GM21447 (cell line): ENCODE measurements at regions not wholly inside any gene's neighbourhood (a gene's known extent, or its start where the extent isn't known, plus 50 kb on each side); places are given as distances from the start of the nearest gene placed in this dataset.
"Not testable (repeated sequence)": the region's sequence is repeated elsewhere in the genome, so short reads cannot be mapped to it uniquely, and the experiment has no call there.

ENCODE experiments used
- ATAC-seq: cut with Tn5 transposase; IDR thresholded peaks from one replicate; pipeline ENCODE4 v1.9.1; 2021; ENCODE audit not compliant: unreplicated experiment

DNA sequence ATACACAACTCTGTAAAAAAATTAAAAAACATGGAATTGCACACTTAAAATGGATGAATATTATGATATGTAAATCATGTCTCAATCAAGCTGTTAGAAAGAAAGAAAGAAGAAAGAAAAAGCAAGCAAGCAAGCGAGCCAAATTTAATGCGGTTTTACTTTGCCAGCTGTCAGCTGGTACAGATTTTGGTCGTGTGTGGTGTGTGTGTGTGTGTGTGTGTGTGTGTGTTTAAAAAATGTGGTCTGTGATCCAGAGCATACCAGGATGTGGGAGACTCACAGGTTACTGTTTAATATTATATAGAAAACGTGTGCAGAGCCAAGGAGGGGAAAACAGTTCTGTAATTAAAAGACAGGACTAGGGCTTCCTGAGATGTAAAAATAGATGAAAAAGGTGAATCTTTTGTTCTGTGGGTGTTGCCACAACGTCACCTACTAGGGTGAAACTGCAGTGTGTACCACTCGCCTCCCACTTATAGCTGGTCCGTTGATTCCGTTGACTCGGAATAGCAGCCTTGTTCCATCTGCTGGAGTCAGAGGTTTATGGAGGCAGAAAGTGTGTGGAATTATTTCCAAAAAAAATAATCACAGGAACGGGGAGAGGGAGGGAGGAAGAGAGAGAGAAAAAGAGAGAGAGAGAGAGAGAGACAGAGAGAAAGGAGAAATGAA is 197.7 kb downstream of the BCAS1 start:
- ATAC-seq = peak; percentile 56

DNA sequence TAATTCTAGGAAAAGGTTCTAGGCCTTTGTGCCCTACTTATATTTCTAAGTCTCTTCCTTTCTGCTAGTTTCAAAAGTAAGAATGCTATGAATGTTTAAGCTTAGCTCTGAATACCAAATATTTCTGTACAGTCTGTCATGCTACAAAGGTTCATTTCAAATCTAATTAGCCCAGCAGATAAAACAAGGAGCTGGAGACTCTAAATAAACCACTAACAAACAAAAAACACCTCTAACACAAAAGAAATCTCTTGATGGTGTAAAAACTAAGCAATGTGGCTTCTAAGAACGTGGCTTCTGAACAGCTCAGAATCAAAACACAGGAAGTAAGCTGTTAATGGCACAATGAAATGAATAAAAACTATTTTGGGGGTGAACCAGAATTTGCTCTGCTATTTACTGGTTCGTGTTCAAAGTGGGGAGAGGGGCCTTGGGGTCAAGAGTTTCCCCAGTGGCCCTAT is 198.3 kb downstream of the BCAS1 start:
- ATAC-seq = no peak

DNA sequence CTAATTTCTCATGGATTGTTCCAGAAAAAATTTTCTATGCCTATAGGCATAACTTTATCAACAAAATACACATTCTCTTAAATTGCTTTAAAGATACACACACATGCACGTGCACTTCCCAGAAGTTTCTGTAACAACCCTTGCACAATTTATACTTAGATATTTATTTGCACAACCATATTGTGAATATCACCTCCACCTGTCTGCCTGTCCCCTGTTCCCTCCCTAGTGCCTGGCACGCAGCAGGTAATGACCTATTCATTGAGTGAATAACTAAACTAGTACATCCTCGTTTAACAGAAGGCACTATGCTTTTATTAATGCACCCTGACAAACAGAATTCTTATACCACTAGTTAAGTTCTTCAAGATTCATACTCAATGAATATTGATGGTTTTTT is 198.9 kb downstream of the BCAS1 start:
- ATAC-seq = no peak

DNA sequence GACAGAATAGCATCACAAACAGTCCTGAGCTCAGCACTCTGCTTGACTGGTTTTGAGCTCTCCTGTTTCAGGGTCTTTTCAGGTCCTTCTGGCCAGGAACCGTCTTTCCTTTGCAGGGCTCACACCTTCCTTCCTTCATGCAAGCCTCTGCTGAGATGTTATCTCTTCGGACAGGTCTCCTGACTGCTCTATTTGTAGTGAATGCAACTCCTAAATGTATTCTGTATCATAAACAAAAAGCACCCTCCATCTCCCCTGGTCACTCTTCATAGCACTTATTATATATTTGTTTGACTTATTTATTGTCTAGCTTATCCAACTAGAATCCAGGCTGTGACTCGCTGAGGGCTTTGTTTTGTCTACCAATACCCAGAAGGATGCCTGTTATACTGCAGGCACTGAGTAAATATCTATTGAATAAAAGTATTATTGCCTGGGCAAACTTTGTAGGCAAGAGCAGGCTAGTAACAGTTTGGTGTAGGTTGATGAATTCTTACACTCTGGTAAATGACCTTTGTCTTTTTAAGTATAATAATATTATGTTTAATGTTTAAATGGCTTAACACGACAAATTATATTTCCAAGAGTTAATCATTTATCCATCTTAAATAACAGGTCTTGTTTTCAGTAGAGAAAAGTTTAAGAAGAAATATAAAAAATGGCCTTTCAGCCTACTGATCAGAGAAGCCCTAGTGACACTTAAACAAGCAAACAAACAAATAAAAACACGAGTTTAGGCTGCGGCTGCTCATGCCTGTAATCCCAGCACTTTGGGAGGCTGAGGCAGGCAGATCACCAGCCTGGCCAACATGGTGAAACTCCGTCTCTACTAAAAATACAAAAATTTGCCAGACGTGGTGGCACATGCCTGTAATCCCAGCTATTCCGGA is 199.7 kb downstream of the BCAS1 start:
- ATAC-seq = no peak

DNA sequence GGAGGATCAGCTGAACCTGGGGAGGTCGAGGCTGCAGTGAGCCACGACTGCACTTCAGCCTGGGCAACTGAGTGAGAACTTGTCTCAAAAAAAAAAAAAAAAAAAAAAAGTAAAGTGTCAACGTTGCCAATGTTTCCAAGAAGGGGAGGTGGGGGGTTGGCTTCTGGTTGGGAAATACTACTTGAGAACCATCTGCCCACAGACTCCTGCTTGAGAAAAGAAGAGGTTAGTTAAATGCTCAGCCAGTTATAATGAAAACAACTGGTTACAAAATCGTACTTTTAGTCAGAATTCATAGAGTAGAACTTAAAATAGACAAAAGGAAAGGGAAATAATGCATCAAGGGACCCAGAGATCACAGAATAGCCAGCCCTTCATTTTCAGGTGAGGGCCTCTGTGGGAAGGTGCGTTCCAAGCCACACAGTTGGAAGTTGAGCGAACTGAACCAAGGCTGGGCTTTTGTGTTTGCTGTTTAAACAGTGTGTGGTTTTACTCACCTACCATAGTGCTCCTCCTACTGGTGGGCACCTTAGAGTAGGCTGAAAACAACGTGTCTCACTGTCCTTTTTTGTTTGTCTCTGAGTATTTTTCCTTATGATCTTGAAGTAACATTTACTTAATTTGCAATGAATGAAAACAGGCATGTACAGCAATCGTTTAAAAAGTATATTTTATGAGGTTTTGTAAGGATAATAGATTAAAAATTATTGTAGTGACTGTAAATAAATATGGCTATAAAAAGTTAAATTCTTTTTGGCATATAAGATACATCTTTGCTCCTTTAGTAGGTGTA is 200.7 kb downstream of the BCAS1 start:
- peak; percentile 54 for ATAC-seq

DNA sequence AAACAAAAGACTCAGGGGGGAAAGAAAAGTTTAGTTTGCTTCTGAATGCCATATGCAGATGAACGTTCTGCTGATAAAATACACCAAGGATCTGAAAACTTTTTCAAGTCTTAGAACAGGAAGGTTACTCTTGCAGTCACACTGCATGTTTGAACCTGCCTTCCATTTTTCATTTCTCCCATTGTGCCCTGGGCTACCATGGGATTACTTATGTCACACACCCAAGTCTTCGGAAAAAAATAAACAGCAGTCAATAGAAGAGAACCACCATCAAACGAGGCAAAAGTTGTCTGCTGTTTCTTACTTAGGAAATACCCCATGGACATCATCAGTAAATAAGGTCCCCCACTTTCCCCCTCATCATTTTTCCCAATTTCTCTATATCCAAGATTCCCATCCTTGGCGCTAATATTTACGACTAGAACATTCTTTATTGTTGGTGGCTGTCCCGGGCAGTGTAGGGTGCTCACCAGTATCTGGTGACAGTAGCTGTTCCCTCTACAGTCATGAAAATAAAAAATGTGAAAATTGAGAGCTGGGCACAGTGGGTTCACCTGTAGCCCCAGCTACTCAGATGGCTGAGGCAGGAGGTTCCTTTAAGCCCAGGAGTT is 202.5 kb downstream of the BCAS1 start:
- no peak for ATAC-seq

DNA sequence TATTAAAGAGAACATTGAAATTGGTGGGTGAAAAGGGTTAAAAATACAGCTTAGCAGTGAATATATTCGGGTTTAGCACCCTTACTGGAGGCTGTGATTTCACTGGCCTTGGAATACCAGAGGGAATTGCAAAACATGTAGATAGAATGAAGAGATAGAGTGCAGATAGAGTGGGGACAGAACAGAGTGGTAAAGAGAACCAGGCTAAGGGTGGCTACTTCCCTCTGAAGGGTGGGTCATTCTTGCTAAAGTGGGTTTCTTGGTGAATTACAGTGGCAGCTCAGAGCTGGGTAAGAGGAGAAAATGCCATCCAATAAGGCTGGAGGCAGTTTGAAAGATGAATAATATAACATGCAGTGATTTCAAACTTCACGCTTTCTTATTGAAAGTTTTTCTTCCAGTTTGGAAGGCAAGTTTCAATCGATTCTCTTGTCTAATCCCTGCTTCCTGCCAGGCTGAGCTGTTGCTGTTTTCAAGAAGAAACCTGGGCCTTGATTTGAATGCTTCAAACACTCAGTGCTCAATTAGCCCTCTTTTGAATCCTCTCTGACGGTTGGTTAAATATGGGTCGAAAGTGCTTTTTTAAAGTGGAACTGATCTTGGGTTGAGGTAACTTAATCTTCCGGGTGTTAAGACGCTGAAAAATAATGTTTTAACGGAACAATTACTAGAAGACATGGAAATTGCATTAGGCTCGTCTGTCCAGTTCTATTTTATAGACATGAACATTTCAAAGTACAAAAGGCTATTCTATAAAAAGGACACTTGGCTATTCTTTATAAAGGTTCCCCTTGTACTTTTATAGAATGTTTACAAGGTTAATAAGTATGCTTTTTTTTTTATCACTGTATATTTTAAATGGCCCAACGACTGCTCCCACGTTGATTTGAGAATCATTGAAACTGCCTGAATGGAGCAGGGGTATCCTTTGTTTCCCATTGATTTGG is 203.3 kb downstream of the BCAS1 start:
- peak; percentile 59 for ATAC-seq

DNA sequence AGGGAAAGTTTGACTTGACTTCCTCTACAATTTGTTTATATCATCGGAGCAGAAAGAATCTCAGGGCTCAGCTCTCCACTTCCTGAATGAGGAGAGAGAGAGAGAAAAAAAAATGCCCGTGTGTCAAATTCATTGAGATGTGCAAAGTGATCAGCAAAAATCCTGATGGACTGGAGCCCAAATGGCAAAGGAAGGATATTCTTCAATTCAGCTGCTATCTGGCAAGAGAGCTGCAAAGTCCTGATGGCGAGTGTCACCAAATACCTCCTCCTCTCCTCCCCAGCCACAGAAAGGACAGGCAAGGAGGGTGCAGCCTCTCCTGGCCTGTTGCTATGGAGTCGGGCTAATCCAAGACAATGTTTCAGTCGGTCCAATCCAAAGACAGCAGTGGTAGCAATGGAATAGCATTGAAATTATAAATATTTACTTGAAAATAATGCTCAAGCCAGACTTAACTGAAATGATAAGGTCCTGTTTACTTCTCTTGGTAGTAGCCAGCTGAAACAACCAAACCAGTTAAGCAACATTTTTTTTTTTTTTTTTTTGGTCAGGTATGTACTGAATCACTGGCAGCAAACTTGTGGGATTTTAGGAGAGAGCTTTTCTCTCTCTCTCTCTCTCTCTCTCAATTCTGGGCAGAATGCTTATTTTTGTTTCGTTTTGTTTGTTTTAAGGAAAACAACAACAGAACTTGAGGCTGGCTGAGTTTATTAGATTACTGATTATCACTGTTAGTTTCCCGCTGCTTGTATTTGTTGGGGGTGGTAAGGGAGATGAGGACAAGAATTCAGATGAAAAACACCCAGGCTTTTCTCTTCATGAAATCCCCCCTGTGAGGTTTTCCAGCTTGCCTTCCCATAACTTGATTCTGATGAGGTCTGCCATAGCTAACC is 204.2 kb downstream of the BCAS1 start:
- no peak for ATAC-seq

DNA sequence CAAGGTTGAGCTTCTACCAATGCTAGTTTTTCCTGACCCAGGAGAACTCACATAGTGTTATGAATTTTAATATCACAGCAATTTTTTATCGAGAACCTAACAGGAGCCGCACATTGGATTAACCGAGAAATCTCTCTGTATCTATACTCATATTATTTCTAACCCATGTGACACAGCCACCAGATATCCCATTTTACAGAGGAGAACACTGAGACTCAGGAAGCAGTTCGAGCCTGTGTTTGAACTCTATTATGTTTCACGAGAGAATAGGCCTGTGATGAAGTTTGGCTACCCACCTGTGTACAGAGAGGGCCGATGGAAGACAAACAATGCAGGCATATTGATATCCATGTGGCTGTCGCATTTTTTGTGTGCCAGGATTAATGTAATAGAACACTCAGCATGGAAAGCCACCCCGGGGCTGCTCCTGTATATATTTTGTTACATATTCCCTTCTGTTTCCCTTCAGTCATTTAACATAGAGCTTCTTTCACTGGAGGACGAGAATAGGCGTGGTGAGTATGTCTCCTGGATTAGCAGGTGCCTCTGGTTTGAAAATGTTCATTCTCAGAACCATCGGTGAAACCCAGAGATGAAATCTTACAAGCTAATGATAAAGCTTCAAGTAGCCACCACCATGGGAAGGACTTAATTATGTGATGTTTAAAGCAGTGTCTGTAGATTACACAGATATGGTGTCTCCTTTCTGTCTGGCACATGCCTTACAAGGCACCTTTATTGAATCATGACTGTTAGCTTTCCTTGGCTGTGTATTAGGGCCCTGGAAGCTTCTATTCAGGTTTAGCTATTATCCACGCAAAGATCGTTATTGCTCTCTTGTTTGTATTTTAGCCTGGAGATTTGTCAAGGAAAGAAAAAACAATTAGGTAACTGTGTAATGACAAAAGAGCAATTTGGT is 205.4 kb downstream of the BCAS1 start:
- not testable (repeated sequence) for ATAC-seq

DNA sequence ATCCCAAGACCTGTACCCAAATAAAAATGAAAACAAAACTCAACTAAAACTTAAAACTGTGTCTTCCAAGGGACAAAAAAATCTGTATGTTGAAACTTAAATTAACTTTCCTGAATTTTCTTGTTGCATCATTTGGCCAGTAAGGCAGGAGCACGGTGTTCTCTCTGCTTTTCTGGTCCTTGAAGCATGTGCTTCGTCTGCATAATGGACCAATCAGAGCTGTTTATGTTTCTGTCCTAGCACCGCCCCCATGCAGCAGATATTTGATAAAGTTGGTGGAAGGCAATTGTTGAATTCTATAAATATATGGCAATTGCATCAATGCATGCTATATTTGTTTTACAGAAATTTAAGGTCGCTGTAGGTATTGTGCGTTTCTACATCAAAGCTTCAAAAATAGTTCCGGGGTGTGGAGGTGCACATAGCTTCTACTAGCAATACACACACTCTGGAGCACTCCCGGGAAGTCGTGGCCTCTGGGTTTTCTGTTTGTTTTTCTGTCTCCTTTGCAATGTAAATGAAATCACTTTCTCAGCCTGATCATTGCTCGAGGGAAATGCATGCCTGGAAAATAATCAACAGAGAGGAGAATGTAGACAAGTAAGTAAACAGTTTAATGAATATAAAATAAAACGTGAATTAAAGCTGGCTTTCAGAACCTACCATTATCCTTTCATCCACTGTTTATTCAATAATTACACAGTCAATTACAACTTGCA is 206.3 kb downstream of the BCAS1 start:
- not testable (repeated sequence) for ATAC-seq

DNA sequence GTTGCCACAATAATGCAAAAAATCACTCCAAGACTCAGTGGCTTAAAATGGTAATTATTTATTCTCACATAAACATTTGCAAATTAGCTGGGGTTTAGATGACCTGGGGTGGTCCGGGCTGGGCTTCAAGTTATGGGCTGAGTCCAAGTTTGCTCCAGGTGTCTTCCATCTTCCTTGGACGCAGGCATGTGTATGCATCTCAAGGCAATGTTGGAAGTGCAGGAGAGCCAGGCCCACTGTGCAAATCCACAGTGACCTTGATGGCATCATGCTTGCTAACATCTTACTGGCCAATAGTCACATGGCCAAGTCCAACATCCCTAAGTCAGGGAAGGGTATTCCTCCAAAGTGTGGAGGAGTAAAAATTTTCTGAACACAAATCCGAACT is 206.9 kb downstream of the BCAS1 start:
- not testable (repeated sequence) for ATAC-seq

DNA sequence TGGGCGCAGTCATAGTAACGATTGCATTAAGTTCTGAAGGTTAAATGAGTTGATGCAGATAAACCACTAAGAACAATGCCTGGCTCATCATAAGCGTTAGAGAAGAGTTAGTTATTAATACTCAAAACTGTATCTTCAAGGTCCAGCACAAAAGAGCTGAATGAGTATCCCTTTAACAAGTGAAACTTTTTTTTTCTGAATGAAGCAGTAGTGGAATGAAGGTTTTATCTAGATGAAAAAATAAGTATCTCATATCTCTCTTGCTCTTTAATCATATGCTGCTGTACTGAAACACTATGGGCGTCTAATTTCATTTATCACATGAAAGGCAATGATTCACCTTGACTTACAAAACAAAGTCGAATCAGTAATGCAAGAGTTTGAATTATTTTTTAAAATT is 207.4 kb downstream of the BCAS1 start:
- ATAC-seq = not testable (repeated sequence)

DNA sequence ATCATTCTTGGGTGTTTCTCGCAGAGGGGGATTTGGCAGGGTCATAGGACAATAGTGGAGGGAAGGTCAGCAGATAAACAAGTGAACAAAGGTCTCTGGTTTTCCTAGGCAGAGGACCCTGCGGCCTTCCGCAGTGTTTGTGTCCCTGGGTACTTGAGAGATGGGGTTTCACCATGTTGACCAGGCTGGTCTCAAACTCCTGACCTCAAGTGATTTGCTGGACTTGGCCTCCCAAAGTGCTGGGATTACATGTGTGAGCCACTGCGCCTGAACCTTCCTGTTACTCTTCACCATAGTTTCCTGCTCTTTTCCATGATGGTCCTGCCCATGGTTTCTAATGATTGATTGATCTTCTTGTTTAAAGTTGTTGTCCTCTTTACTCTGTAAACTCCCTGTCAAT is 207.9 kb downstream of the BCAS1 start:
- not testable (repeated sequence) for ATAC-seq

DNA sequence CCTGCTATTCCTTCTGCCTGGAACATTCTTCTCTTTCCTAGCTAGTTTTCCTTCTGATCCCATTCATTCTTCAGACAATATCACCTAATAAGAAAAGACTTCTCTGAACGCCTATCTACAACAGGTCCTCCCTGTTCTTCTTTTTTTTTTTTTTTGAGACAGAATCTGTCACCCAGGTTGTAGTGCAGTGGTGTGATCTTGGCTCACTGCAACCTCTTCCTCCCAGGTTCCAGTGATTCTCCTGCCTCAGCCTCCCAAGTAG is 208.3 kb downstream of the BCAS1 start:
- ATAC-seq = not testable (repeated sequence)

DNA sequence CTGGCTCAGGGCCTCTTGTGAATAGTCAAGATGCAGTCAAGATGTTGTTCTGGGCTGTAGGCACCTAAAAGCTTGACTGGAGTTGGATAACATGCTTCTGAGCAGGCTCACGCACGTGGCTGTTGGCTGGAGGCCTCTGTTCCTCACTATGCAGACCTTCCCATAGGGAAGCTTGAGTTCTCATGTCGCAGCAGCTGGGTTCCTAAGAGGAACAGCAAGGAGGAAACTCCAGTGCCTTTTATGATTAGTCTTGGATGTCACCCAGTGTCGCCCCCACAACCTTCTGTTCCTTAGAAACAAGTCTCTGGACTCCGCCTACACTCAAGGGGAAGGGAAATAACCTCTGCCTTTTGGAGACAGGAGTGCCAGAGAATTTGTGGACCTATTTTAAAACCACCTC is 210.7 kb downstream of the BCAS1 start:
- ATAC-seq = no peak

DNA sequence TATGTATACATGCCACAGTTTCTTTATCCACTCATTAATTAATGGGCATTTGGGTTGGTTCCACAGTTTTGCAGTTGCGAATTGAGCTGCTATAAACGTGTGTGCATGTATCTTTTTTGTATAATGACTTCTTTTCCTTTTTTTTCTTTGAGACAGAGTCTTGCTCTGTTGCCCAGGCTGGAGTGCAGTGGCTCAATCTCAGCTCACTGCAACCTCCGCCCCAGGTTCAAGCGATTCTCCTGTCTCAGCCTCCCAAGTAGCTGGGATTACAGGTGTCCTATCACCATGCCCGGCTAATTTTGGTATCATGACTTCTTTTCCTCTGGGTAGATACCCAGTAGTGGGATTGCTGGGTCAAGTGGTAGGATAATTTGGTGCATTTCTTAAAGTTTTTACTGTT is 211.4 kb downstream of the BCAS1 start:
- not testable (repeated sequence) for ATAC-seq

DNA sequence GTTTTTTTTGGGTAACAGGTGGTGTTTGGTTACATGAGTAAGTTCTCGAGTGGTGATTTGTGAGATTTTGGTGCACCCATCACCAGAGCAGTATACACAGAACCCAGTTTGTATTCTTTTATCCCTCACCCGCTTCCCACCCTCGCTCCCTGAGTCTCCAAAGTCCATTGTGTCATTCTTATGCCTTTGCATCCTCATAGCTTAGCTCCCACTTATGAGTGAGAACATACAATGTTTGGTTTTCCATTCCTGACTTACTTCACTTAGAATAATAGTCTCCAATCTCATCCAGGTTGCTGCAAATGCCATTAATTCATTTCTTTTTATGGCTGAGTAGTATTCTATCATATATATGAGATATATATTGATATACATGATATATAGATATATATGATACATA is 211.9 kb downstream of the BCAS1 start:
- ATAC-seq = not testable (repeated sequence)
